ENCODE measurements at regions not wholly inside any gene's neighbourhood (a gene's known extent, or its start where the extent isn't known, plus 50 kb on each side); places are given as distances from the start of the nearest gene placed in this dataset.

- no peak for DNase-seq
- intact Hi-C loops (cut with DNase I), result no loop called here
Measured at GRCh38 chr1:235925016-235925415, 58.3 kb upstream of the LYST start.

GRCh38 chr1:235923466-235924021, 56.8 kb upstream of the LYST start:
- intact Hi-C loops (cut with DNase I), result no loop called here
- no peak for DNase-seq

GRCh38 chr1:235920596-235921375, 54.1 kb upstream of the LYST start:
- intact Hi-C loops (cut with DNase I), result no loop called here
- DNase-seq, result no peak

- intact Hi-C loops (cut with DNase I), result no loop called here
Measured at GRCh38 chr1:235919833-235920441, 53.2 kb upstream of the LYST start.

GRCh38 chr1:235919127-235919832, 52.6 kb upstream of the LYST start:
- no peak for DNase-seq
- intact Hi-C loops (cut with DNase I), result no loop called here

More at GRCh38 chr1:235919833-235920441, 53.2 kb upstream of the LYST start:
- no peak for DNase-seq

GRCh38 chr1:235918465-235918864, 51.8 kb upstream of the LYST start:
- intact Hi-C loops (cut with DNase I), result no loop called here
- no peak for DNase-seq

- intact Hi-C loops (cut with DNase I), result no loop called here
- DNase-seq, result peak in 1 of 10 donors; percentile 14
Measured at GRCh38 chr1:235918032-235918431, 51.3 kb upstream of the LYST start.

- DNase-seq, result peak in 2 of 10 donors; percentile 26 to 86
- intact Hi-C loops (cut with DNase I), result no loop called here
Measured at GRCh38 chr1:235917267-235917811, 50.6 kb upstream of the LYST start.

Data from posterior cingulate gyrus (tissue), 11 donors.